ENCODE measurements at regions not wholly inside any gene's neighbourhood (a gene's known extent, or its start where the extent isn't known, plus 50 kb on each side); places are given as distances from the start of the nearest gene placed in this dataset.

GRCh38 chr1:29513357-29513756 is 277.0 kb downstream of the PTPRU start:
- H3K9me3 ChIP-seq, result no peaks in the 10 kb centered on the region
- H3K4me2 ChIP-seq, result no peak overlapping the region
- ChIA-PET POLR2A (no interaction called here), CTCF (interaction anchor here (1.5 kb wide), 1 partner anchor 598 kb away, joined by 5 read pairs; no protein-coding TSS in a partner anchor)
- no peak overlapping the region for H3K4me3 ChIP-seq
- FAIRE-seq, result no peak
- peak; percentile 89 to 97 for ATAC-seq
- H3K27ac ChIP-seq, result no peak overlapping the region
- WGBS (ENCODE audit: missing lambda C conversion rate), result no CpG with 5 or more reads among the region's 5 CpGs
- TF ChIP-seq CTCF (IDR thresholded peaks at IDR 0.05) (peak; percentile 45), USF2 (IDR thresholded peaks at IDR 0.05) (peak; percentile 66), SMC3 (IDR thresholded peaks at IDR 0.05) (peak; percentile 45; the same call in 2 of the 3 replicates), MAFK (IDR thresholded peaks at IDR 0.05; ENCODE audit: partially characterized antibody) (no peak), RAD21 (conservative IDR thresholded peaks at IDR 0.05 in 1 of 2, IDR thresholded peaks at IDR 0.05 in 1 of 2) (peak; percentile 60 to 71), JUNB (IDR thresholded peaks at IDR 0.05) (no peak)
- H3K4me1 ChIP-seq, result no peaks in the 10 kb centered on the region
- peak; percentile 21 to 57 for DNase-seq (ENCODE audit: low read depth in 1 of 2, low spot score in 1 of 2)

GRCh38 chr1:29511436-29511835 is 275.1 kb downstream of the PTPRU start:
- WGBS (ENCODE audit: missing lambda C conversion rate), result 3% methylated on average over 4 of the region's 6 CpGs
- no peak for ATAC-seq
- TF ChIP-seq ZSCAN20 (CRISPR knock-in tag; IDR thresholded peaks at IDR 0.05) (no peak), NFE2L2 (conservative IDR thresholded peaks at IDR 0.05; ENCODE audit: low read length) (no peak), NR3C1 (IDR thresholded peaks at IDR 0.05) (no peak), HDAC2 (IDR thresholded peaks at IDR 0.05) (no peak), EHF (CRISPR knock-in tag; IDR thresholded peaks at IDR 0.05) (no peak), POLR2AphosphoS2 (conservative IDR thresholded peaks at IDR 0.05; ENCODE audit: low read length) (no peak), BCL3 (IDR thresholded peaks at IDR 0.05) (no peak), HOXB5 (CRISPR knock-in tag; IDR thresholded peaks at IDR 0.05) (no peak), POLR2A (IDR thresholded peaks at IDR 0.05; ENCODE audit: low read length) (no peak), CBX2 (IDR thresholded peaks at IDR 0.05; ENCODE audit: borderline replicate concordance, low read depth) (no peak), ZC3H11A (IDR thresholded peaks at IDR 0.05) (no peak), JUN (IDR thresholded peaks at IDR 0.05) (no peak), ATOH8 (CRISPR knock-in tag; IDR thresholded peaks at IDR 0.05; ENCODE audit: low read depth) (no peak), RNF2 (IDR thresholded peaks at IDR 0.05; ENCODE audit: borderline replicate concordance, low read depth) (no peak), BHLHE40 (IDR thresholded peaks at IDR 0.05; ENCODE audit: low read depth, low read length) (no peak), HOXB13 (CRISPR knock-in tag; IDR thresholded peaks at IDR 0.05; ENCODE audit: low read depth) (no peak), CBX8 (IDR thresholded peaks at IDR 0.05) (no peak), SREBF2 (IDR thresholded peaks at IDR 0.05) (no peak), FOSL2 (IDR thresholded peaks at IDR 0.05) (no peak), FOSL2 (CRISPR knock-in tag; IDR thresholded peaks at IDR 0.05) (no peak)
- no peak for FAIRE-seq
- CTCF ChIA-PET, result no interaction called here
- POLR2A ChIA-PET, result no interaction called here
- Histone ChIP-seq H3K4me2 (no peak overlapping the region), H3K4me1 (no peaks in the 10 kb centered on the region), H3K27ac (no peak overlapping the region), H3K4me3 (no peak overlapping the region), H3K9me3 (no peaks in the 10 kb centered on the region)
- DNase-seq (ENCODE audit: low read depth in 1 of 2, low spot score in 1 of 2), result no peak
